NCI-H2196 (cell line): ENCODE measurements at regions not wholly inside any gene's neighbourhood (a gene's known extent, or its start where the extent isn't known, plus 50 kb on each side); places are given as distances from the start of the nearest gene placed in this dataset.
A peak's percentile ranks its signal among the peaks of the same experiment; 100 is the strongest.

ENCODE experiments used
- DNase-seq: peaks from one replicate; lab custom pipeline; 2025; ENCODE audit not compliant: unreplicated experiment; lab: John Stamatoyannopoulos, UW

DNA sequence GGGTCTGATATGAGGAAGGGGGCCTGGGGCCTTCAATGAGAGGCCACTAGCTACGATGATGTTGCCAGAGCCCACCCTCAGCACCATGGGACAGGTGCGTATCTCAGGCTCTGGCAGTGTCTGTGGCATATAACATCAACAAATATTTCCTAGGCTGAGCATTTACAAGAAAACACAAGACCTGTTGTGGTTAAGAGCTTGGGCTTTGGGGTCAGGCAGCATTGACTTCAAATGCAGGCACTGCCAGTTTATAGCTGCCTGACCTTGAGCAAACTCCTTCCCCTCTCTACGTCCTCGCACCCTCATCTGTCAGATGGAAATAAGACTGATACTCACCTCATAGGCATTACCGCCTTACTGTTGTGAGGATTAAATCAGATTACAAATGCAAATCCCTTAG is 156.0 kb downstream of the KATNAL1 start:
- DNase-seq, result no peak

DNA sequence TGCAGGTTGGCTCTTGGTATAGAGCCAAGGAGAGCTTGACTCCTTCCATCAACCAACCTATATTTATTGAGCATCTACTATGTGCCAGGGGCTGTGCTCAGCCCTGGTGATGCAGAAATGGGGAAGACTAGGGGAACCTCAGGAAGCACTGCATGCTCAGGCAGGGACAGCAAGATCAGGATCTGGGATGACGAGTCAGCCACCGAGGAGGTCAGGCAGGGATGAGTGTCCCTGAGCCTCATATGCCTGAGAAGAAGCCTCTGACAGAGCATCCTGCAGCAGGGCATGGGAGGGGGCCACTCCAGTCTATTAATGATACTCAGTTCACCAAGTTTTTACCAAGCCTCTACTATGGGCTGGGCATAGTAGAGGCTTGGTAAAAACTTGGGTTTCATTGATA is 158.1 kb downstream of the KATNAL1 start:
- no peak for DNase-seq

GRCh38 chr13:30148786-30149185 is 158.6 kb downstream of the KATNAL1 start:
- no peak for DNase-seq

DNA sequence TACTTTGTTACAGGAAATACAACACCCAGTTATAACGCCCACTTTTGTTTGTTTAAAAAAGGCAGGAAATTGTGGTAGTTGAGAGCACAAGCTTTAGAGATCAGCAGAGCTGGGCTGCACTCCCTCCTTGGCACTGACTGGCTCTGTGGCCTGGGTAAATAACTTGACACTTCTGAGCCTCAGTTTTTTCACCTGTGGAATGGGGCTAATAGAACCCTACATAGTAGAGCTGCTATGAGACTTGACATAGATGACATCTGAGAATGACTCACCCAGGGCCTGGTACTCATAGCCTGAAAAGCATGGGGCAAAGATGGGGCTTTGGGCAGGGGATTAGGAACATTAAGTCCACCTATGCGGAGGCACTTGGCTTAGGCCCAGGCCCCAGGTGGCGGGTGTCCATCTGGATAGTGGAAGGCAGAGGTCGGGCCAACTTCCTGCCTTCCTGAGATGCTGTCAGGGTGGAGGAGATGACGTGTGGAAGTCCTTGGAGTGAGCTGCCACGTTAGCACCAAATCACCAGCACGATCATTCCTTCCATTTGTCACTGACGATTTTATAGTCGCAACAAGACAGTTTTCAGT is 159.1 kb downstream of the KATNAL1 start:
- DNase-seq, result no peak

DNA sequence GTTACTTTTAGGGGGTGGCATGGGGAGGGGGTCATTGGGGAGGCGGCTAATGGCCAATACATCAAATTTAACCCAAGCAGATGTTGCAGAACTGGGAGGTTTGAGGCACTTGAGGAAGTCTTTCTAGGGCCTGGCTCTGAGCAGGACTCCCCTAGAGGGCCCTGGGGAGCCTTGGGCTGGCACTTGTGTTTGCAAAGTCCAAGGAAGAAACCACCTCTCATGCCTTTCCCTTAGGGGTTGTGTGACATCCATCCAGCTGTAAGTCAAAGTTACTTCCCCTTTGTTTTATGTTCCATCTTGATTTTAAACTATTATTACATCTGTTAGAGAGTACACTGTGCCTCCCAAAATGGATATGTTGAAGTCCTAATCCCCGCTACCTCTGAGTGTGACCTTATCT is 159.9 kb downstream of the KATNAL1 start:
- no peak for DNase-seq

GRCh38 chr13:30147015-30147414 is 160.3 kb downstream of the KATNAL1 start:
- DNase-seq, result no peak

DNA sequence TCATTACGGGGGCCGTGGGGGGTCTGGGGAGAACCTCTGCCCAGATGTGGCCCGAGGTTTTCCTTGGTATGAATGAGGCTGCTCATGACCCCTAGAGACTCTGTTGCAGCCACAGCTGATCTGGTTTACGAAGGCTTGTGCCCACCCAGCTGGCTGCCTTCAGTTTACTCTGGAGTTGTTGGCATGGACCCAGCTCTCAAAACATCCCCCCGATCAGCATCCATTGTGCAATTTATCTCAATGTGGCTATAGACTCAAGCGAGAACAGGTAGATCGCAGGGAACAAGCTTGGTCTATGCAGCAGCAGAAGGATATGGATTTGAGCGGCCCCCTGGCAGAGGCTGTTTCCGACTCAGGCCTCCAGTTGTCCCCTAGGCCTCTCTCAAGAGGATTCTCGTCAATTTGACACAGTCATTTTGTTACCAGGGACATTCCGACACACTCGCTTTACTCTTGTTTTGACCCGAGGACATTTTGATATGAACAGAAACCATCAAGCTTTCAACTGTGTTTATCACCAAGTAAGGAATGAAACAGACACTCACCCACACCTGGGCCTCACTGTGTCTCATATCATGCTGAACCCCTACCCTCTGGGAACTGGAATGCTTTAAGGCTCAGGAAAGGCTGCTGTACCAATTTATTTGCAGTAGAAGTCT is 161.5 kb downstream of the KATNAL1 start:
- DNase-seq, result no peak

DNA sequence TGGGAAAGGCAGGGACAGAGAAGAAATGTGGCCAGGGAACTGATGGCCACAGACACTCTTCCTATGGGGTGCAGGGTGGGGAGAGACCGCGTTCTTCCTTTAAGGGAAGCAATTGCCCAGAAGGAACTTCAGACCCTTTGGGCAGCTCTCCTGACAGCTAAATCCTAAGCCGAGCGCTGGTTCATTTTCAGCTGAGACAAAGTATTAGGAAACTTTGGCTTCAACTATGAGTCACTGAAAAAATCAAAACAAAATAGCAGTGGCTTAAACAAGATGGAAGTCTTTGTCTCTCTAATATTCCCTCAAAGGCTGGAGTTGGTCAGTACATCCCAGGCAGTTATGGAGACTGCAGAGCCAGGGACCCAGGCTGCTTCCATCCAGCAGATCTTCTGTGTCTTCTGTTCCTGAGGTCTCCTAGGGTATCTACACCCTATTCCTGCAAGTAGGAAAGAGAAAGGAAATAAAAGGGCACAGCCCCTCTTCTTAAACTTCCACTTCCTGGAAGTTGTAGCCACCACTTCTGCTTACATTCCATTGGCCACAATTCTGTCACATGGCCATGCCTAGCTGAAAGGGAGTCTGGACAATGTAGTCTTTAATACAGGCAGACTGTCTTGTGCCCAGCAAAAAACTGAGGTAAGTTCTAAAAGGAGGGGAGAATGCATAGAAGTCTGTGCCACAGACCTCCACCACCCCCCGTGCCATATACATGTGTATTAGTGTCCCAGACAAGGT is 163.5 kb downstream of the KATNAL1 start:
- no peak for DNase-seq

DNA sequence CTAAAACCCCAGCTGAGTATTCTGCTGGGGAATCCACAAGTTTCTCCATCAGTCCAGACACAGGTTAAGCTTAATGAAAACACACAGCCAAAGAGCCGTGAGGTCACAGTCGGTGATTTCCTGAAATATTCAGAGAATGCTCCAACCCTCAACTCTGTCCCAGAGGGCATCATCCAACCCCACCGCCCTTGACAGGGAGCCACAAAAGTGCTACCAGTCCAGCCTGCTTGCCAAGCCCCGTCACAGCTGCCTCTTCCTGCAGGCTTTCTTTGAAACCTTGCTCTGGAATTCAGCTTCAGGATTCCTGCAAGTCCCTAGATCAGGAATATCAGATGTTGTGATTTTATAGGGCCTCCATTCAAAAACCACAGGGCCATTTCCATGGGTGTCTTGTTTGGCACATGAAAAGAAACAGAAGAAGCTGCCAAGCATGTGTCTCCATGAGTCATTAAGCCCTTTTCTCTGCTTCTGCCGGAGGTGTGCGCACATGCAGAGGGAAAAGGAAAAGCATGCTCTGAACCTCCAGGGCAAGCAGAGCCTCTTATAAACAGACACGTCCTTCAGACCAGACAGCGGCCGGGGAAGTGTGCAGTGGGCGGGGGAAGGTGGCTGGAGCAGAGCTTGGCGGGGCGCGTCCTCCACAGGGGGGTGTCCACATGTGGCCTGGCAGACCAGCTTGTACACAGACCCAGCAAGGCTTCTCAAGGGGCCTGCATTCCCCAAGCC is 164.7 kb downstream of the KATNAL1 start:
- no peak for DNase-seq

DNA sequence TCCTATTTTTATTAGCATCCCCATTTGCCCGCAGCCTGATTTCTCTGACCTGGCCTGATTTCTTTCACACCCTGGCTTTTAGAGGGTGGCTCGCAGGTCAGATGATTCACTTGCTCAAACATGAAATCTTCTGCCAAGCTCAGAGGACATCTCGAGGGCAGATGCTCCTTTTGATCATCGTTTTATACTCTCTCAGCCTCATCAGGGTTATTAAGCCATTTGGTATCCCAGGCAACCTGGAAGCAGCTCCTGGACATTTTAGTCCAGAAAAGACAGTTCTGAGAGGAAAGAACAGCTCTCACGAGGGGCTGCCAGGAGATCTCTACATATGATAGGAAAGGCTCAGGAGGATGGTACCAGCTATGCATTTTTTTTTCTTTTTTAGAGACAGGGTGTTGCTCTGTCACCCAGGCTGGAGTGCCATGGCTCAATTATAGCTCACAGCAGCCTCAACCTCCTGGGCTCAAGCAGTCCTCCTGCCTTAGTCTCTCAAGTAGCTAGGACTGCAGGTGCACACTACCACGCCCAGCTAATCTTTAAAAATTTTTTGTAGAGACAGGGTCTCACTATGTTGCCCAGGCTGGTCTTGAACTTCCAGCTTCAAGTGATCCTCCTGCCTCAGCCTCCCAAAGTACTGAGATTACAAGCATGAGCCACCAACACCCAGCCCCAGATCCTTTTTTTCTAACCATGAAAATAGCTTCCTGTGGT is 165.4 kb downstream of the KATNAL1 start:
- DNase-seq, result no peak

GRCh38 chr13:30140973-30141372 is 166.4 kb downstream of the KATNAL1 start:
- DNase-seq, result no peak

DNA sequence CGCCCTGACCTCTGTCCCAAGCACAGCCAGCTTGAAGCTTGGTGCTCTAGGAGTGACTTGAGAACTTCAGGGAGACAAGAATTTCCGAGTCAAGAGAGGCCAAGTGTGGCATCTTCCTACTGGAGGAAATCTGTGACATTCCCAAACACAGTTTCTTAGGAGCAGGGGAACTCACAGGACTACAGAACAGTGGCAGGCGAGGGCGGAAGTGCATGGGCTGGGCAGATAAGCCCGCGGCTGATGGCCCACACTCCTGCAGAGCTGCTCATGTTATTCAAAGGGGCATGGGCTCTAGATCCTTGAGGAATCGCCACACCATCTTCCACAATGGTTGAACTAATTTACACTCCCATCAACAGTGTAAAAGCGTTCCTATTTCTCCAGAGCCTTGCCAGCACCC is 168.8 kb downstream of the KATNAL1 start:
- DNase-seq, result no peak

GRCh38 chr13:30135868-30136267 is 171.5 kb downstream of the KATNAL1 start:
- no peak for DNase-seq

- DNase-seq, result no peak
Measured at GRCh38 chr13:30135351-30135750, 172.0 kb downstream of the KATNAL1 start.

GRCh38 chr13:30134578-30134977 is 172.8 kb downstream of the KATNAL1 start:
- no peak for DNase-seq

DNA sequence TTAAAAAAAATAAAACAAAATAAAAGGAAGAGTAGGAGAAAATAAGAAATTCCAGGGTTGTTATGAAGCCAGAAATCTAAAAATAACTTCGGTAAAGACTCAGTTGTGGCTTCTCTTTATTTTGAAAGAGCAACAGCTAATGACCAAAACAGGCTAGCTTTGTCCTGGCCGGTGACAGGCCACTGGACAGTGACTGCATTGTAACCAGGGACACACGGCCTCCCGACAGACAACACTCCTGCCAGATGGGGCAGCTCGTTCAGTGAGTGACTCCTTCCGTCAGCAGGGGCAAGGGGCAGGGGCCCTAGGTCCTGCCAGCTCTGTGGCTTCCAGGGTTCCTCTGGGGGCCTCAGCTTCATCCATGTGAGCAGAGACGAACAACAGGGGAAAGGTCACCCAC is 173.4 kb downstream of the KATNAL1 start:
- no peak for DNase-seq

DNA sequence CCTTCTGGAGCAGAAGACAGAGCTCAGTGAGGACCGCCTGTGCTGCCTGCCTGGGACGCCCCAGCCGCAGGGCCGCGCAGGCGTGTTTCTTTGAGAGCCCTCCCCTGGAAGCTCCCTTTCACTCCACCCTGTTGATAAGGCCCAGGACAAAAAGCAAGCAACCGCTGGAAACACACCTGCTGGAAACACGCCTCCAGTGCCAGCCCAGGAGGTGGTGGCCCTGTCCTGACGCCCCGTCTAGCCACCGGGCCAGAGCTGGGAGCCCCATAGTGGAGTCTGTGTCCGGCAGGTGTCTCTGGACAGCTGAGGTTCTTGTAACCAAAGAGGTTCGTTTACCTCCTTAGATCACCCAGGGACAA is 173.8 kb downstream of the KATNAL1 start:
- DNase-seq, result no peak

DNA sequence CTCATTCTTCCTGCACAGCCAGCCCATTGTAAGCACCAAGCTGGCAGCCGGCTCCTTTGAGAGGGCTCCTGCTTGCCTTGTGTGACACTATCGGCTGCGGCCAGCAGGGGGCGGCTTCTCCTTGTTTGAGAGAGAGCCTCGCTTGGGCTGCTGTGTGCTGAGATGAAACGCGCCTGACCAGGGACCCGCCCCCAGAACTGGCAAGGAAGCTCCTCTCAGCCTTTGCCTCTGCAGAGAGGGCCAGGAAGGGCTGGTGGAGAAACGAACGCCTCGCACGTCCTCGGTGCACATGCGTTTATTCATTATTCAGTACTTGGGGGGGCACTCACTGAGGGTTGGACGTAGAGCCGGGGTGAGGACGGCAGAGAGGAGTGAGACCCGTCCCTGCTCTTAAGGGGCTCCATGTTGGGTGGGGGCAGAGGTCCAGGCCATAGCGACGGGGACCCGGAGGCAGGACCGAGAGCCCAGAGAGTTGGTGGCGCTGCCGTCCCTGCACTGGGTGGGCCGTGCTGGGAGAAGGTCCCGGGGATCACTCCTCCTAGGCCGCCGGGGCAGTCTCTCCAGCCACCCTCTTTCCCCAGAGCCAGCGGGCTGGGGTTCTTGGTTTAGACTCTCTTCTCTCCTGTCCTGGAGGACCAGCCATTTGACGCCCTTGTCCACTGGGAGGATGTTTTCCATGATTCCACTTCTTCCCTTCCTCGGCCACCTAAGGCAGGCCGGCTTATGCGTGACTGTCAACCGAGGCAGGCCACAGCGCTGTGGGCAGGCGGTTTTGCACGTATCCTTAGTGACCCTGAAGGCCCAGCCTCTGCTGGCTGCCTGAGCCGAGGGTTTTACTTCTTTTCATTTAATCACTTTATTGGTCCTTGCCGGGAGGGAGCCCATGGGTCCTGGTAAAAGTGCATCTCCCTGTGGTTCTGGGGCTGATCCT is 174.5 kb downstream of the KATNAL1 start:
- DNase-seq, result peak; percentile 84

DNA sequence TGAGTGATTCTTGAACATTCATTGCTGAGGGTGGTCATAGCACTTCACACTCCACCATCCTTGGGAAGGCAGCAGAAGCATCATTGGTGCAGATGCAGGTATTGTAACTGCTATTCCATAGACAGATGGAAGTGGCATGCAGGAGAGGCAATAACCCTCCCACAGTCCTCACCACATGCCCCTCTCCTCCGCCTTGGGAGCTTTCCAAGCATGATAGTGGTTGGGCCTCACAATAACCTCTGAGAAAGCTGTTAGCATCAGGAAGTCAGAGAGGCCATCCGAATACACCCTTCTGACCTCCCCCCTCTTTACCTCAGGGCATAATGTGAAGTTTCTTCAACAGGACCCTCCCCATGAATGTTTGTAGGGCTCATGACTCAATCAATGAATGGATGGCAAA is 177.9 kb downstream of the KATNAL1 start:
- DNase-seq, result no peak

GRCh38 chr13:30128591-30128990 is 178.8 kb downstream of the KATNAL1 start:
- no peak for DNase-seq
